HG03108 (cell line): ENCODE measurements at regions not wholly inside any gene's neighbourhood (a gene's known extent, or its start where the extent isn't known, plus 50 kb on each side); places are given as distances from the start of the nearest gene placed in this dataset.

ENCODE experiments used
- ATAC-seq: cut with Tn5 transposase; IDR thresholded peaks from one replicate; pipeline ENCODE4 v1.9.1; 2021; ENCODE audit warnings: moderate library complexity; ENCODE audit not compliant: unreplicated experiment

DNA sequence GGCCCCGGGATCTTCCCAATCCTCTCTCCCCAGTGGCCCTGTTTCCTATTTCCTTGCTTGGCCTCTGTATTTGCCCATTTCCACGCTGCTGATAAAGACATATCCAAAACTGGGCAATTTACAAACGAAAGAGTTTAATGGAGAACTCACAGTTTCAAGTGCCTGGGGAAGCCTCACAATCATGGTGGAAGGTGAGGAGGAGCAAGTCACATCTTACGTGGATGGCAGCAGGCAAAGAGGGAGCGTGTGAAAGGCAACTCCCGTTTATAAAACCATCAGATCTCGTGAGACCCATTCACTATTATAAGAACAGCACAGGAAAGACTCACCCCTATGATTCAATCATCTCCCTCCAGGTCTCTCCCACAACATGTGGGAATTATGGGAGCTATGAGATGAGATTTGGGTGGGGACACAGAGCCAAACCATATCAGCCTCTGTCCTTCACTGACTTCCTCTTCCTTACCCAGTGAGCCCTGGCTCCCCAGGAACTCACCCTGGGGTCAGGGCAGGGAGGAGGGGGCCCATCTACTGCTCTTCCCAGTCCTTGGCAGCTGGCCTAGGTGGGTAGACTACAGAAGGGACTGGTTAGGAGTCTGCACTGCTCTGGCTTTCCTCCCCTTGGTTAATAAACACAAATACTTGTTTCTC, 105.8 kb upstream of the MYCN start:
- ATAC-seq, result no peak

DNA sequence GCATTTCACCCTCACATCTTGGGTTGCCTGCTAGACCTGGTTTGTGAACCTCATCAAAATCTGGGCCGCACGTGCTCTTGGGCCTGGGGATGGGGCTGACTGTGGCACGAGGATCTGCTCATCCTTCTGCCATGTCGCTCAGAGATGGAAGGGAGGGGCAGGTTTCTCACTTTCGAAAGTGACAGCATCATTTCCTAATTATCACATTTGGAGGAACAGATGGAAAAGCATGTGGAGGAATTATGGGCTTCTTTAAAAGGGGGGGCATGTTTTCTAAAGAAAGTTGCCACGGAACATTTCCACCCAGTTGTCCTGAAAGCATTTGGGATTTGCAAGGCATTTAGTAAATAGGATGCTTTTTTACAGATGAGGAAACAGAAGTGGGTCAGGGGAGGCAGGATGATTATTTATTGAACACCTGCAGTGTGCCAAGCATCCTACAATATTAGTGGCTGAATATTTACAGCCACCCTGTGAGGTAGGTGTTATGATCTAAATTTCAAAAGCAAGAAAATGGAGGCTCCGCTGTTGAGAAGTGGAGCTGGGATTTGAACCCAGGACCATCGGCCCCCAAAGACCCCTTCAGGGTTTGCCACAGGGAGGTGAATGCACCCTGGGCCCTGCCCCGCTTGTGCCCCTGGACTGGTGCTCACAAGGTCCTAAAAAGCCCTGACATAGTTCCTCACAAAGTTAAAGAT, 104.2 kb upstream of the MYCN start:
- ATAC-seq, result no peak

DNA sequence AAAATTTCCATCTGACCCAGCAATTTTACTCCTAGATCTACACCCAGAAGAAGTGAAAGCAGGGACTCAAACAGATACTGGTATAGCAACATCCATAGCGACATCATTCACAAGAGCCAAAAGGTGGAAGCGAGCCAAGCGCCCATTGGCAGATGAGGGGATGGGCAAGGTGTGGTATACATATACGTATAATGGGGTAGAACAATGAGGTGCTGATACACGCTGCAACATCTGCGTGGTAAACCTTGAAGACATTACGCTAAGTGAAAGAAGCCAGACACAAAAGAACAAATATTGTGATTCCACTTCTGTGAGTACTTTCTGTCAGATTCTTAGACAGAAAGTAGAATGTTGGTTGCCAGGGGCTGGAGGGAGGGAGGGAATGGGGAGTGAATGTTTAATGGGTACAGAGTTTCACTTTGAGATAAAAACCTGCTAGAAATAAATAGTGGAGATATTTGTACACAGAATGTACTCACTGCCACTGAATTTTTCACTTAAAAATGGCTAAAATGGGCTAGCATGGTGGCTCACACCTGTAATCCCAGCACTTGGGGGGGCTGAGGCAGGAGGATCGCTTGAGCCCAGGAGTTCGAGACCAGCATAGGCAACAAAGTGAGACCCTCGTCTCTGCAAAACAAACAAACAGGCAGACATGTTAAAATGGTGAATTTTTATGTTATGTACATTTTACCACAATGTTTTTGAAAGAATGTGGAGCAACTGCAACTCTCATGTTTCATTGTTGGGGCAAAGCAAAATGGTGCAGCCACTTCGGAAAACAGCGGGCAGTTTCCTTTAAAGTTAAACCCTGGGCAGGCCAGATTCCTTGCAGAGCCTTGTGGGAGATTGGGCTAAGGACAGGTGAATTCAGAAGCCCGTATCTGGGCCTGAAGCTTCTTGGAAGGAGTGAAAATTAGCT, 103.4 kb upstream of the MYCN start:
- no peak for ATAC-seq

DNA sequence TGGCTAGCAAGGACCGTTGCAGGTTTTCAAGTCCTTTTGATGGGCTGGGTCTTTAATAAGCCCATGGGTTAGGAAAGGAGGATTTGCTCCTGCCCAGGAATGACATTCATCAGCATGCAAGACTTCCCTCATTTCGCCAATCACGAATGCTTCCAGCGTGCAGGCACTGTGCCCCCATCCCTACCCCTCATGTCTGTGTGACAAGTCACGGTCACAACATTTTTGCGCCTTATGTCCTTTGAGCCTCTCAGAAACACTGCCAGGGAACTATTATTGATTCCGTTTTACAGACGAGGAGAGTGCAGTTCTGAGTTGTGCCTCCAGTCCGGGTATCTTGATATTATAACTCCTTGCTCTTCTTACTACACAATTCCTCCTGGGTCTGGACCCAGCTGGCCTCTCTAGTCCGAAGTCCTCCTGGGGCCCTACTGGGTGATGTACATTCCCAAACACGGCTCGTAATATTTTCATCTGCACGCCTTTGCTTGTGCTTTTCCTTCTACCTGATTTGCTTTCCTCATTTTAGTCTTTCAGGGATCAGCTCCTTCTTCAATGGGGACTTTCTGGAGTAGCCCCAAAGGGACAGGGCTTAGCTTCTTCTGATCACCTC, 101.8 kb upstream of the MYCN start:
- ATAC-seq, result no peak

DNA sequence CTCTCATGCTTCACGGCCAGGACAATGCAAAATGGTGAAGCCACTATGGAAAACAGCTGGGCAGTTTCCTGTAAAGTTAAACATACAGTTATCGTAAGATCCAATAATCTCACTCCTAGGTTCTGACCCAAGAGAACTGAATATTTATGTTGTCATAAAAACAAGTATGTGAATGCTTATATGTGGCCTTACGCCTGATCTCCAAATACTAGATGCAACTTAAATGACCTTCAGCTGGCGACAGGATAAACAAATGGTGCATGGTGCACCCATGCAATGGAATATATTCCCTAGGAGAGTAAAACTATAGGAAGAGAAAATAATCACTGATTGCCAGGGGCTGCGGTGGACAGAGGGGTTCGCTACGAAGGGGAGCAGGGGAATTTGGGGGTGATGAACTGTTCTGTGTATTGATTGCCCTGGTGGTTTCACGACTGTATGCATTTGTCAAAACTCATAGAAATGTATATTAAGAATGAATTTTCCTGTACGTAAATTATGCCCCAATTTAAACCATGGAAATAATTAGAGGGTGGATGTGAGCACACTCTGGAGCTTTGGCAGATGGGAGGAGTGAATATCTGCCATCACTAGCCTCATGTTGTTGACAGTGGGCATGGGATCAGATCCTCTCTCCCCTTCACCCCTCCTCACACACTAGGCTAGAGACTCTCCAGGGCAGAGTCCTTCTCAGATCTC, 100.8 kb upstream of the MYCN start:
- ATAC-seq, result no peak

DNA sequence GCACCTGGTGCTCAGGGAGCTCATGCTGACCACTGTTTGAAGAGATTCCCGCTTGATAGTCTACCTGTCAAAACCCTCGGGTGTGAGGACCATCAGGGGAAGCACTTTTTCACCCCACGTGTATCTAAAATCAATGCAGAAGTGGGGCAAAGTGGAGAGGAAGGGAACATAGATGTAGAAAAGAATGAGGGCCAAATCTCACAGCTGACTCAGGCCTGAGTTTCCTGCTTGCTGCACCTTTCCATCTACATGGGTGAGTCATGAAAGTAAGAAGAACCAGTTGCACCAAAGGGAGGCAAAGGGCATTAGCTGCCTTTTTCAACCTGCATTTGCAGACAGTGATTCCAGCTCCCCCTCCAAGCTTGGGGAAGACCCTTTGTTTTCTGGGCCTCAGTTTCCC, 100.2 kb upstream of the MYCN start:
- ATAC-seq, result no peak

DNA sequence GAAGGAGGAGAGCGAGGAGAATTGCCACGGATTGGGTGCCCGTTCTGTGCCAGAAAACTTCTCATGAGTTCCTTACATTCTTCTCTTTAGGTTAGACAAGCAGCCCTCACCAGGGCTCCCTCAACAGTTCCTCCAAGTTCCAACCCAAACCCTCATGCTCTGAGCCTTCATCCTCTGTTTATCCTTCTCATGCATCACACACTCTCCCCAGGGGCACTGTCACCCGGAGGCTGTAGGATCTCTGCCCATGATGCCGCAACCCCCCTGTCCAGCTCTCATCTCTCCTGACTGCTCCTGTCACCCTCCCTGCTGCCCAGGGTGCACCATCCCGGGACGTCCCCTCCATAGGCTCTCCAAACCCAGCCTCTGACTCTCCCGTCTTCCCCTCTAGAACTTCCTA, 99.4 kb upstream of the MYCN start:
- no peak for ATAC-seq

DNA sequence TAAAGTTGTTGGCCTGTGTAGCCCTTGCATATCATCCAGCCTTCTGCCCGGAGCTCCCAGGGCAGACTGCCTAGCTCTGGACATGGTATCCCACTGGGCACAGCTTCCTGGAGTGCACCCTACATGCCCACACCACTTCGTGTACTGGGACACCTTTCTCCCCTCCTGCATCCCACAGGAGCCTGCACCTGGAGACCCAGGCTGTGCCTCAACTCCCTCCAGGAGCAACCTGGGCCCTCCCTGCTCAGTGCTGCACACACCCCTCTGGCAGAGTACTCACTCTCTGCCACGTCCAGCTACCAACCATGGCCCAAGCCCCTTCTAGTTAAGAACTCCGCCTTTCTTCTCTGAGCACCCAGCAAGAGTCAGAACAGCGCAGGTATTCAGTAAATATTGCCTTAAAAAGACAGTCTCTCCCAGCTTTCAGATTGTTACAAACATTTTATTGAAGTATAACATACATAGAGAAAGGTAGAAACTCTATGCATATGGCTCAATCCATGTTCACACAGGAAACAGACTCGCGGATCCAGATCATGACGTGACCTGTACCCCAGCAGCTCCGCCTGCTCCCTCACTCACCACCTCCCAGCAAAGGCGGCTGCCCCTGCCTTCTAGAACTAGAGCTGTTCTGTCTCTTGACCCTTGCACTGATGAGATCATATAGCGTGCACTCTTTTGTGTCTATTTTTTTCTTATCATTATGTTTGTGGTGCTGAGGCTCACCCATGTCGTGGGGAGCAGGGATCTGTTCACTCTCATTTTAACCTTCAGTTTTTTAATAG, 98.4 kb upstream of the MYCN start:
- ATAC-seq, result no peak

DNA sequence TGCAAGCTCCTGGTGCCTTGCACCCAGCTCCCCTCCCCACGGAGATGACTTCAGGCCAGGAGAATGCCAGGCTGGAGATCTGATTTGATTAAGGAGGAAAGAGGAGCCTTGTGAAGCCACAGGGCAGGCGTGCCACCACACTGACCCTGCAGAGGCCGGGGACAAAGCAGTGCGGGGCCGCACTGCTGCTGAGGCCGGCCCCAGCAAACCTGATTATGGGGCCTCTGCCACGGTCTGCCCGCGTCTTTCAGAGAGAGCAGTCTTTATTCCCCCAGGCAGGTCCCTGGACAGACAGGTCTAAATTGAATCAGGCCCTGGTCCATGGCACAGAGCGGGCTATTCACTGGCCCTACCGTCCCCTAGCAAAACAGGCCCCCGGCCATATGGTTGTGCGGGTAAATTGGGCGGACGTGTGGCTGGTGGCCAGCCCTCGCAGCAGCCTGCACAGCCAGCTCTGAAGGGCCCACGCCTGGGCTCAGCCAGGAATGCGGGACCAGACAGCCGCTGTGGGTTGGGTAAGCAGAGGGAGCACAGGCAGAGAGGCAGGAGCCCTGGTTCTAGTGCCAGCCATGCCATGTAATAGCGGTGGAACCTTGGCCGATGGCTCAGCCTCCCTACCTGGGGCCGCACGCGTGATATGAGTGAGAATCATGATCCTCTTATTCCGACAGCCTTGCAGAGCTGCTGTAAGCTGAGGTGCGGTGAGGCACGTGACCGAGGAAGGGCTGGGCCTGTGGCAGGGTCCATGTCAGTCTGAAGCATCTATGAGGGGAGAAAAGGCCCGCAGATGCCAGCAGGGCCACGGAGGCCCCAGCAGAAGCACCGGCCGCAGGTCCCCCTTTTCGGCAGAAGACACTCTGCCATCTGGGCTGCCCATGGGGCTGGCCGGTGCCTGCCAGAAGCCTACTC, 97.3 kb upstream of the MYCN start:
- ATAC-seq, result no peak

DNA sequence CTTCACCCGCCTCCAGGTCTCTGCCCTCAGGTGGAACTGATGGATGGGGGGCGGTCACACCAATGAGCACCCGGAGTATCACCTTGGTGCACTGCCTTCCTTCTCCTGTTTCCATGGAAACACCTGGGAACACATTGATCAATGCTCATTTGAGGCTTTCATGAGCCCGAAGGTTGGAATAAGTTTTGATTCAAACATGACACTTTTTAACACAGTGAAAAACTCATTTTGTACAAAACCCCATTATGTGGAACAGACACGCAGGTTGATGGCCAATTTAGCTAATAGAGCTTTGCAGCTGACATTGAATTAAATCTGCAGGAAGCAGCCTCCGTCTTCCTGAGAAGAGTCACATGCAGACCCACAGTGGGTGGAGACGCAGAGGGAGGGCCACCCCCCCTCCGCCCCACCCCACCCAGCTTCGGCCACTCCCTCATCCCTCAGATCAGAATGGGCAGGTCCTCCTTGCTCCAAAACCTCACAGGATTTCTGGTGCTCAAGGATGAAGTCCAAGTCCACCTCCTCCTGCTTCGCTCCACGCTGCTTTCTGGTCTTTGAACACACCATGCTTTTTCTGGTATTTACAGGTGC, 96.0 kb upstream of the MYCN start:
- ATAC-seq, result no peak

DNA sequence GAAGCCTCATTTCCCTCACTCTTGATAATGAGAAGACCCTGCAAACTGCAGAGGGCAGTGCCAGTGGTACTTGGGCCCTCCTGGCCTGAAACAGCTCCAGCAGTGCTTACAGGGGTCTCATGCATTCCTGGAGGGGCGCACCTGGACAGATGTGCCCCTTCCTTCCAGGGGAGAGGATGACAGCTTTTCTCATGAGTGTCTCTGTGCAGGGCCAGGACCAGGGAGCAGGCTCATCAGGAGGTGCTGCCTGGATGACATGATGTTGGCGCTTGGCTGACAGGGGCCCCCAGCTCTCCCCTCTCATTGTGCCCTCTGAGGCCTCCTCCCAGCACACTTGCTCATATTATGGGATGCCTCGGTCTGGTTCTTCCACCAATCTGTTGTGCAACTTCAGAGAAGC, 95.1 kb upstream of the MYCN start:
- no peak for ATAC-seq

DNA sequence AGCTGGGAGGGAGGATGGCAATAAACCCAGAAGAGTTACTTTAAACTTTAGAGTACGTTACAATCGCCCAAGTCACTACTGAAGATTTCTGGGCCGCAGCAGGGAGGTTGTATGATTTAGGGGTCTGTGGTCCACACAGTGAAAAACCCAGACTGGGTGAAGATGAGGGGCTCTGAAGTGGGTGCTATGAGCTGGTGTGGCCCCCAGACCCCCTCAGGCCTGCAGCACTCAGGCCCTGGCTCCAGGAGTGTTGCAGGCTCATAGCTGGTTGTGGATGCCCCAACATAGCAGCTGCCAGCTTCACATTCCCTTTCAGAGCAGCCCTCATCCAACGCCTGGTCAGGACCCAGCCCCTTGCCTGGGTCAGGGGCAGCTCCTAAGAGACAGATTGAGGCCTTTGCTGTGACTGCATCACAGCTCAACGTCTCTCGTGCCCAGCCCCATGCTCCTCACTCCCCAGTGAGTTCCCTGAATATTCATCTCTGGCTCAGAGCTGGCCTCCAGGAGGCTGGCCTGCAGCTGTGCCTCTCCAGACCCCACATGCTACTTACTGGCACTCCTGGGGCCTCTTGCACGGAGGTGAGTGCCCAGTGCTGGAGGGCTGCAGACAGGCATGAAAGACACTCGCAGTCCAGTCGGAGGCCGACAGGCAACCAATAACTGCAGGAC, 94.5 kb upstream of the MYCN start:
- ATAC-seq, result no peak

DNA sequence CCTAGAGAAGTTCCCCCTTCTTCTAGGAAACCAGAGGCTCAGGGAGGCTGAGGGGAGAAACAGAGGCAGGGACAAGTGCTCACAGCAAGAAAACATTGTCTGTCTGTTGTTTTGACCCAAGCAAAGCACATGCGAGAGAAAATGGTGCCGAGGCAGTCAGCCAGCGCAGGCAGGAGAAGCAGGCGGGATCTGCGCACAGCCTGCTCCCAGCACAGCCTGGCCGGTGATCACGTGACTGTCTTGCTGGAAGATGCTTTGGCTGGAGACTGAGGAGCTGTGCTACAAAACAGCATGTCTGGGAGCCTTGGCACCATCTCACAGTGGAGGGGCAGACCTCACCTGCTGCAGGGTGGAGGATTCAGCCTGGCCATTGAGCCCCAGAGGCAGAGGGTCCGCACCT, 93.7 kb upstream of the MYCN start:
- no peak for ATAC-seq

DNA sequence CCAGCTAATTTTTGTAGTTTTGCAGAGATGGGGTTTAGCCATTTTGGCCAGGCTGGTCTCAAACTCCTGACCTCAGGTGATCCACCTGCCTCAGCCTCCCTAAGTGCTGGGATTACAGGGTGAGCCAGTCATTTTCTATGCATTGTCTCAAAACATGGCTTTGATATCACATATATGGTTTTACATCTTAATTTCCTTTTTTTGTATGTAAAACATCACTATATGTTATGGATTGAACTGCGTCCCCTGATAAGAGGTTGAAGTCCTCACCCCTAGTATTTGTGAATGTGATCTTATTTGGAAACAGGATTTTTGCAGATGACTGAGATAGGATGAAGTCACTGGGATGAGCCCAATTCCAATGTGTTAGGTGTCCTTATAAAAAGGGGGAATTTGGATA, 89.8 kb upstream of the MYCN start:
- ATAC-seq, result no peak

DNA sequence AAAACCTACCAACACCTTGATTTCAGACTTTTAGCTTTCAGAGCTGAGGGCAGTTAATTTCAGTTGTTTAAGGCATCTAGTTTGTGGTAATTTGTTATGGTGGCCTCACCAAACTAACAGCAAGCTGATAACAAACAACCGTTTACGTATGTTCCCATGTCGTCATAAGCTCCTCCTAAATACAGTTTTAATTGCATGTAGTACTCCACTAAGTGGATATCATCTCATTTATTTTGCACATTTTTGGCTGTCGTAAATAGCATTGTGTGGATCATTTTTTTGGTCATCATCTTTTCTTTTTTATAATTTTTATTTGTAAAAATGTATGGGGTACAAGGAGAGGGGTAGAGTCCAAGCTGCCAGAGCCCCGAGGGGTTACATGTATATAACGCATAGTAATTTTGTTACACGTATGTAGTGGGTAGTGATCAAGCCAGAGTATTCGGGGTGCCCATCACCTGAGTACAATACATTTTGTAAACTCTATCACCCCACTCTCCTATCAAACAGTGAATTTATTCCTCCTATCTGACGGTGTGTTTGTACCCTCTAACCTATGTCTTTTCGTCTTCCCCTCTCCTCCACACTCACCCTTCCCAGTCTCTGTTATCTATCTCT, 89.2 kb upstream of the MYCN start:
- ATAC-seq, result no peak

DNA sequence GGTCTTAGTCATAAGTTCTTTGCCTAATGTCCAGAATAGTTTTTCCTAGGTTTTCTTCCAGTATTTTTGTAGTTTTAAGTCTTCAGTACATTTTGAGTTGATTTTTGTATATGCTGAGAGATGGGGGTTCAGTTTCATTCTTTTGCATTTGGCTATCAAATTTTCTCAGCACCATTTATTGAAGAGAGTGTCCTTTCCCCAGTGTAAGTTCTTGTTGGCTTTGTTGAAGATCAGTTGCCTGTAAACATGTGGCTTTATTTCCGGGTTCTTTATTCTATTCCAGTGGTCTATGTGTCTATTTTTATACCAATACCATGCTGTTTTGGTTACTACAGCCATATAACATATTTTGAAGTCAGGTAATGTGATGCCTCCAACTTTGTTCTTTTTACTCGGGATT, 87.5 kb upstream of the MYCN start:
- no peak for ATAC-seq

DNA sequence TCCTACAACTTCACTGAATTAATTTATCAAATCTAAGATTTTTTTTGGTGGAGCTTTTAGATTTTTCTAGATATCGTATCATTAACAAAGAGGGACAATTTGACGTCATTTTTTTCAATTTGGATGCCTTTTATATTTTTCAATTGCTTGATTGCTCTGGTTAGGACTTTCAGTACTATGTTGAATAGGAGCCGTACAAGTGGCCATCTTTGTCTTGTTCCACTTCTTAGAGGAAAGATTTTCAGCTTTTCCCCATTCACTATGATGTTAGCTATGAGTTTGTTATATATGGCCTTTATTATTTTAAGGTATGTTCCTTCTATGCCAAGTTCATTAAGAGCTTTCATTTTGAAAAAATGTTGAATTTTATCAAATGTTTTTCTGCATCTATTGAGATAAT, 86.4 kb upstream of the MYCN start:
- no peak for ATAC-seq

DNA sequence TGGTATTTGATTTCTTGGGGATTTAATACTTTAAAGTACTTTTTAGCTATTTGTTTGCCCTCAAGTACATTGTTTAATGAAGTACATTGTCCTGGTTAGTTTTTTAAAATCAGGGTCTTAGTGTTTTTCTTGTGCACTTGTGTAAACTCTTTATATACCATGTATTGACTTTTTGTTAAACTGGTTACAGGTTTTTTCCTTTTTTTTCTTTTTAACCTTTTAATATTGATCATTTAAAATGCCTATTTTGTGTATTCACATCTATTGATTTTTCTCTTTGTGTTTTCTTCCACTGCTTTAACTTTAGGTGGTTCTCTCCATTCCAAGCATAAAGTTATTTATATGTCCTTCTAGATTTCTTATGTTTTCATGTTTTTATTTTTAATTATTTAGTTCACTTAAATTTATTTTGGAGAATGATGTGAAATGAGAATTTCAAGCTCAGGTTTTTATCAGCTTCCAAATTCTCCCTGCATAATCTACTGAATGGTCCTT, 84.5 kb upstream of the MYCN start:
- no peak for ATAC-seq
